Cardiac muscle cell (in vitro differentiated cells and primary cell): ENCODE measurements at regions not wholly inside any gene's neighbourhood (a gene's known extent, or its start where the extent isn't known, plus 50 kb on each side); places are given as distances from the start of the nearest gene placed in this dataset.

Experiments used
- DNase-seq, 2 donors: peaks; one replicate each; pipeline versions ENCODE4 v3.0.0 to v3.0.0-alpha.2; 2010 to 2017; ENCODE audit warnings: low read depth in 1 of 2, low spot score in 1 of 2
- H3K27ac ChIP-seq: fragments of 200-600 bp; sonication (generic); 2 replicates; pipeline ENCODE4 v1.5.1; 2016
- H3K27me3 ChIP-seq: fragments of 200-600 bp; sonication (generic); 2 replicates; pipeline ENCODE4 v1.6.0; 2016; ENCODE audit warnings: control low read depth
- H3K36me3 ChIP-seq: fragments of 200-600 bp; sonication (generic); 2 replicates; pipeline ENCODE4 v1.5.1; 2016; ENCODE audit warnings: control low read depth
- H3K4me1 ChIP-seq: fragments of 200-600 bp; sonication (generic); 2 replicates; pipeline ENCODE4 v1.8.1; 2017; ENCODE audit warnings: low read depth, mild to moderate bottlenecking, mixed run types
- H3K4me3 ChIP-seq: fragments of 200-600 bp; sonication (generic); 2 replicates; pipeline ENCODE4 v1.5.1; 2016; ENCODE audit warnings: mild to moderate bottlenecking
- H3K9me3 ChIP-seq: fragments of 200-600 bp; sonication (generic); 2 replicates; pipeline ENCODE4 v1.5.1; 2017; ENCODE audit warnings: low read depth, mild to moderate bottlenecking, control low read depth
- CTCF ChIP-seq: IDR thresholded peaks from 2 replicates; pipeline ENCODE4 v1.5.1; 2012; ENCODE audit warnings: low read depth, mild to moderate bottlenecking, low read length

- Histone ChIP-seq H3K4me1 (no peaks in the 10 kb centered on the region), H3K27ac (no peak overlapping the region), H3K36me3 (no peaks in the 10 kb centered on the region), H3K9me3 (no peaks in the 10 kb centered on the region), H3K4me3 (no peak overlapping the region), H3K27me3 (no peaks in the 10 kb centered on the region)
- no peak for DNase-seq
- no peak for TF ChIP-seq CTCF
These were observed 178.0 kb downstream of the PRDM2 start for GRCh38 chr1:13878021-13878420.

- no peak for TF ChIP-seq CTCF
- Histone ChIP-seq H3K9me3 (no peaks in the 10 kb centered on the region), H3K4me3 (no peak overlapping the region), H3K27me3 (no peaks in the 10 kb centered on the region), H3K4me1 (no peaks in the 10 kb centered on the region), H3K27ac (no peak overlapping the region), H3K36me3 (no peaks in the 10 kb centered on the region)
- DNase-seq = no peak
These were observed 178.5 kb downstream of the PRDM2 start for GRCh38 chr1:13878451-13878850.

GRCh38 chr1:13881385-13882088 lies 181.5 kb downstream of the PRDM2 start:
- Histone ChIP-seq H3K27me3 (no peaks in the 10 kb centered on the region), H3K36me3 (no peaks in the 10 kb centered on the region), H3K4me1 (no peaks in the 10 kb centered on the region), H3K9me3 (no peaks in the 10 kb centered on the region), H3K4me3 (no peak overlapping the region), H3K27ac (no peak overlapping the region)
- DNase-seq = no peak
- TF ChIP-seq CTCF = no peak

- H3K4me1 ChIP-seq = no peaks in the 10 kb centered on the region
- H3K27me3 ChIP-seq = peaks cover 58% of the 10 kb centered on the region
- H3K4me3 ChIP-seq = no peak overlapping the region
- no peak overlapping the region for H3K27ac ChIP-seq
- H3K9me3 ChIP-seq = no peaks in the 10 kb centered on the region
- H3K36me3 ChIP-seq = no peaks in the 10 kb centered on the region
- DNase-seq = no peak
- TF ChIP-seq CTCF = no peak
These were observed 188.5 kb downstream of the PRDM2 start for GRCh38 chr1:13888351-13888986.

- peaks cover 68% of the 10 kb centered on the region for H3K27me3 ChIP-seq
- no peak for DNase-seq
These were observed 189.5 kb downstream of the PRDM2 start for GRCh38 chr1:13889495-13889894.

More at GRCh38 chr1:13889495-13889894, 189.5 kb downstream of the PRDM2 start:
- Histone ChIP-seq H3K4me1 (no peaks in the 10 kb centered on the region), H3K36me3 (no peaks in the 10 kb centered on the region), H3K9me3 (no peaks in the 10 kb centered on the region), H3K27ac (no peak overlapping the region), H3K4me3 (no peak overlapping the region)
- no peak for TF ChIP-seq CTCF
